T47D (cell line): ENCODE measurements at regions not wholly inside any gene's neighbourhood (a gene's known extent, or its start where the extent isn't known, plus 50 kb on each side); places are given as distances from the start of the nearest gene placed in this dataset.

ENCODE experiments used
- DNase-seq, 2 experiments: peaks; one replicate each; pipeline versions ENCODE4 v3.0.0 to v3.0.0-alpha.2; 2011 to 2012; ENCODE audit warnings: low read depth in 1 of 2, low spot score in 1 of 2
- JUND ChIP-seq: IDR thresholded peaks from 2 replicates; pipeline ENCODE4 v1.6.1; 2012; ENCODE audit warnings: low read depth
- in situ Hi-C: cut with HindIII; loops from 2 replicates; pipeline ENCODE4 v1.10.0; 2016; ENCODE audit warnings: low sequenced_read_pairs, low pct_unique_long_range_greater_than_20kb

DNA sequence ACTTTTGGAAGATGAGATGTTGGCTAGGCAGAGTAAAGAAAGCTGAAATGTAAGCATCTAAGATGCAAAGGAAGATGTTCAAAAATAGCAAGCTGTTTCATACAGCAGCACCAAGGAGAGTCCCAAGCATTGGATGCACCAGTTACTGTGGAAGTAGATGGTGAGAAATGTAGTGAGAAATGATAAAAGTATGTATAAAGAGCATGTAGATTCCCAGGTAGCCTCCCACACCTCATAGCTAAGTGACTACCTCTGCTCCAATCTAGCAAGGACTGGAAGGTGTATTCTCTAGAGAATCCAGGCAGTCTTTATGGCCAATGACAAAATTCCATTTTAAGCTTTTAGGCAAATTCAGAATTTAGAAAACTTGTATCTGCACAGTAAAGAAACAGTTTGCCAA lies 50.9 kb upstream of the C4orf54 start:
- in situ Hi-C loops, result no loop called here
- no peak for DNase-seq
- no peak for TF ChIP-seq JUND
